ENCODE measurements at regions not wholly inside any gene's neighbourhood (a gene's known extent, or its start where the extent isn't known, plus 50 kb on each side); places are given as distances from the start of the nearest gene placed in this dataset.

- no peak overlapping the region for H3K27ac ChIP-seq (ENCODE audit: low read depth, low read length)
- POLR2A ChIA-PET: no interaction called here
Measured at GRCh38 chr18:8945514-8945913, 157.0 kb upstream of the NDUFV2 start.

More at GRCh38 chr18:8945514-8945913, 157.0 kb upstream of the NDUFV2 start:
- H3K79me2 ChIP-seq (ENCODE audit: insufficient read depth, low read length): no peaks in the 10 kb centered on the region
- H3K36me3 ChIP-seq (ENCODE audit: control insufficient read depth in 1 of 2, insufficient read depth in 2 of 2, low read length in 2 of 2): no peaks in the 10 kb centered on the region
- CTCF ChIA-PET: no interaction called here
- peaks cover 0 to 47% of the 10 kb centered on the region in 2 experiments; a peak in 3 of 4 replicates for H3K4me1 ChIP-seq (ENCODE audit: control insufficient read depth in 1 of 2, insufficient read depth in 2 of 2, low read length in 2 of 2)
- H4K20me1 ChIP-seq (ENCODE audit: insufficient read depth): no peaks in the 10 kb centered on the region
- H3K4me3 ChIP-seq (replicated peaks in 1 of 2; ENCODE audit: low read depth in 1 of 2, low read length in 2 of 2): no peak overlapping the region
- no peak for DNase-seq (ENCODE audit: low read depth, low spot score)
- no peaks in the 10 kb centered on the region for H3K9me3 ChIP-seq (ENCODE audit: control insufficient read depth in 1 of 2, insufficient read depth in 1 of 2, low read depth in 1 of 2, low read length in 2 of 2)
- ATAC-seq: no peak
- no peak overlapping the region for H3K9ac ChIP-seq (ENCODE audit: low read length)
- no peaks in the 10 kb centered on the region for H3K27me3 ChIP-seq (ENCODE audit: insufficient read depth, low read length)
- H2AFZ ChIP-seq (ENCODE audit: low read depth, low read length, poor library complexity, severe bottlenecking): no peak overlapping the region
- intact Hi-C loops (cut with micrococcal nuclease): no loop called here
- BruUV-seq (replicated peaks): no TSS peak
- no peaks in the 10 kb centered on the region for H3K9me2 ChIP-seq (ENCODE audit: insufficient read depth)
- TF ChIP-seq POLR2AphosphoS5 (IDR thresholded peaks at IDR 0.05; ENCODE audit: low read depth, low read length) (no peak), ZFX (IDR thresholded peaks at IDR 0.05) (no peak), JUND (IDR thresholded peaks at IDR 0.05) (no peak), ZNF274 (IDR thresholded peaks at IDR 0.05; ENCODE audit: low read depth, low read length) (no peak), ATF3 (IDR thresholded peaks at IDR 0.05) (no peak), ZBTB33 (IDR thresholded peaks at IDR 0.05; ENCODE audit: extremely low read depth, insufficient replicate concordance, low read length) (no peak), SP1 (IDR thresholded peaks at IDR 0.05; ENCODE audit: low read depth) (no peak), CTCF (IDR thresholded peaks at IDR 0.05 in 2 of 3, conservative IDR thresholded peaks at IDR 0.05 in 1 of 3; ENCODE audit: borderline replicate concordance in 1 of 3, insufficient read depth in 1 of 3, low read depth in 2 of 3, low read length in 2 of 3) (no peak), RAD21 (IDR thresholded peaks at IDR 0.05; ENCODE audit: low read depth) (no peak)
- peak overlapping the region; percentile 36 for H3K4me2 ChIP-seq (ENCODE audit: low read length)
- RAD21 ChIA-PET (ENCODE audit: low non-redundant PET in 1 of 2, low total read pairs in 2 of 2, uncharacterized antibody in 2 of 2, unreplicated experiment in 2 of 2): no interaction called here

Data from HCT116 (cell line).